ENCODE measurements at regions not wholly inside any gene's neighbourhood (a gene's known extent, or its start where the extent isn't known, plus 50 kb on each side); places are given as distances from the start of the nearest gene placed in this dataset.

- ChIA-PET POLR2A (no interaction called here), CTCF (no interaction called here)
- no peaks in the 10 kb centered on the region for H3K4me1 Mint-ChIP-seq
- Histone ChIP-seq H3K9ac (ENCODE audit: low read length) (no peak overlapping the region), H4K20me1 (ENCODE audit: control insufficient read depth, insufficient read depth, low read length, poor library complexity, severe bottlenecking) (no peaks in the 10 kb centered on the region), H3K9me3 (ENCODE audit: control extremely low read depth in 1 of 3, control insufficient read depth in 2 of 3, insufficient read depth in 1 of 3, low read length in 2 of 3) (no peaks in the 10 kb centered on the region), H3K36me3 (replicated peaks in 1 of 2; ENCODE audit: control extremely low read depth in 1 of 2, control insufficient read depth in 1 of 2, extremely low read depth in 1 of 2, insufficient read depth in 2 of 2, low read length in 1 of 2) (no peaks in the 10 kb centered on the region), H2AFZ (ENCODE audit: insufficient read depth, low read depth, low read length, poor library complexity, severe bottlenecking) (no peak overlapping the region), H3K4me1 (ENCODE audit: control insufficient read depth in 2 of 2, insufficient read depth in 2 of 2, low read length in 2 of 2) (no peaks in the 10 kb centered on the region), H3K4me2 (replicated peaks; ENCODE audit: low read depth, low read length, poor library complexity, severe bottlenecking) (no peak overlapping the region), H3K4me3 (ENCODE audit: control extremely low read depth in 1 of 5, extremely low read depth in 1 of 5, insufficient read depth in 1 of 5, low read depth in 2 of 5, low read length in 4 of 5) (no peak overlapping the region), H3K79me2 (ENCODE audit: control insufficient read depth, insufficient read depth, low read length) (no peaks in the 10 kb centered on the region), H3K27ac (ENCODE audit: low read length in 2 of 2) (no peak overlapping the region), H3K27me3 (replicated peaks in 1 of 4; ENCODE audit: control extremely low read depth in 1 of 4, control insufficient read depth in 3 of 4, insufficient read depth in 4 of 4, low read length in 3 of 4) (no peaks in the 10 kb centered on the region)
- no peak overlapping the region for H3K4me3 Mint-ChIP-seq
- ATAC-seq (ENCODE audit: low read depth) (no peak), DNase-seq (no peak)
- H3K9me3 Mint-ChIP-seq (ENCODE audit: insufficient read depth) = peaks cover 2% of the 10 kb centered on the region
- no peaks in the 10 kb centered on the region for H3K27me3 Mint-ChIP-seq
- TF ChIP-seq CTCF (IDR thresholded peaks at IDR 0.05) = no peak
- H3K27ac Mint-ChIP-seq = no peak overlapping the region
- intact Hi-C loops (cut with micrococcal nuclease) = no loop called here
Observed at GRCh38 chr5:119840175-119840574, 210.8 kb downstream of the FAM170A start.

- Histone ChIP-seq H3K9me3 (ENCODE audit: control extremely low read depth in 1 of 3, control insufficient read depth in 2 of 3, insufficient read depth in 1 of 3, low read length in 2 of 3) (no peaks in the 10 kb centered on the region), H4K20me1 (ENCODE audit: control insufficient read depth, insufficient read depth, low read length, poor library complexity, severe bottlenecking) (no peaks in the 10 kb centered on the region), H3K4me2 (replicated peaks; ENCODE audit: low read depth, low read length, poor library complexity, severe bottlenecking) (no peak overlapping the region), H3K36me3 (replicated peaks in 1 of 2; ENCODE audit: control extremely low read depth in 1 of 2, control insufficient read depth in 1 of 2, extremely low read depth in 1 of 2, insufficient read depth in 2 of 2, low read length in 1 of 2) (no peaks in the 10 kb centered on the region), H3K27me3 (replicated peaks in 1 of 4; ENCODE audit: control extremely low read depth in 1 of 4, control insufficient read depth in 3 of 4, insufficient read depth in 4 of 4, low read length in 3 of 4) (no peaks in the 10 kb centered on the region), H3K79me2 (ENCODE audit: control insufficient read depth, insufficient read depth, low read length) (no peaks in the 10 kb centered on the region), H3K9ac (ENCODE audit: low read length) (no peak overlapping the region), H3K4me1 (ENCODE audit: control insufficient read depth in 2 of 2, insufficient read depth in 2 of 2, low read length in 2 of 2) (no peaks in the 10 kb centered on the region), H2AFZ (ENCODE audit: insufficient read depth, low read depth, low read length, poor library complexity, severe bottlenecking) (no peak overlapping the region), H3K4me3 (ENCODE audit: control extremely low read depth in 1 of 5, extremely low read depth in 1 of 5, insufficient read depth in 1 of 5, low read depth in 2 of 5, low read length in 4 of 5) (no peak overlapping the region), H3K27ac (ENCODE audit: low read length in 2 of 2) (no peak overlapping the region)
- DNase-seq (no peak), ATAC-seq (ENCODE audit: low read depth) (no peak)
- H3K27ac Mint-ChIP-seq = no peak overlapping the region
- H3K4me3 Mint-ChIP-seq = no peak overlapping the region
- H3K9me3 Mint-ChIP-seq (ENCODE audit: insufficient read depth) = peaks cover 3% of the 10 kb centered on the region
- H3K4me1 Mint-ChIP-seq = no peaks in the 10 kb centered on the region
- H3K27me3 Mint-ChIP-seq = no peaks in the 10 kb centered on the region
- POLR2A ChIA-PET = no interaction called here
- CTCF ChIA-PET = no interaction called here
- TF ChIP-seq CTCF (IDR thresholded peaks at IDR 0.05) = no peak
- no peak for TF ChIP-seq EZH2 (IDR thresholded peaks at IDR 0.05; ENCODE audit: borderline replicate concordance, insufficient read depth, low read depth, low read length, poor library complexity, severe bottlenecking)
- WGBS (ENCODE audit: insufficient coverage) = 86% methylated on average over 1 of the region's 2 CpGs
- intact Hi-C loops (cut with micrococcal nuclease) = no loop called here
Observed at GRCh38 chr5:119852140-119852539, 222.8 kb downstream of the FAM170A start.

Data from B cell (primary cell).